ENCODE measurements at regions not wholly inside any gene's neighbourhood (a gene's known extent, or its start where the extent isn't known, plus 50 kb on each side); places are given as distances from the start of the nearest gene placed in this dataset.

DNA sequence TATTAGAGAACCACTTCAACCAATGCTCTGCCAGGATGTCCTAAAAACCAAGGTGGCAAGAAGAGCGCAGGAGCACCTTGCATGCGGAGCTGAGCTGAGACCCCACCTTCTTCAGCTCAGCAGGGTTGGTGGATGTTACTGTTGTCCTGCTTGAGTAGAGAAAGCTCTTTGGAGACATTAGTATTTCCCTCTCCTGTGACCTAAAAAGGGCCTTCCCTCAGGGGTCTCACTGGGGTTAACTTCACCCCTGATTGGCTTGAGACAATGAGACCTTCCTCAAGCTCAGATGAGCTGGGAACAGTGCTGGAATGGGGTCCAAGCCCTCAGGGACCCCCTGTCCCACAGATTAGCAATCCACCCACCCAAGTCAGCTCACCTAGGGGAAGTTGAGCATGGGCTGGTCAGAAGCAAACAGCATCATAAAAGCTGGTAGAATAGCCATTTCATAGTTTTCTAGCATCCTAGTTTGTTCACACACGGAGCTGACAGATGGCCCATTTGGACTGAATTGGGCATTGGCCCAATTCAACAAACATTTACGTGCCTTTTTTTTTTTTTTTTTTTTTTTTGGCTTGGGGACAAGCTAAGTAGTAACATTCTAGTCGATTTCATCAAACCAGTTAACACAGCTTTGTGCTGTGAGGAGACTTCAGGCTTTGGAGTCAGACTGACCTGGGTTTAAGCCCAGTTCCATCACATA lies 100.6 kb upstream of the HABP2 start:
- Histone ChIP-seq H3K9ac (ENCODE audit: insufficient read depth, low read length, poor library complexity, severe bottlenecking) (no peak overlapping the region), H3K79me2 (ENCODE audit: insufficient read depth, low read length) (no peaks in the 10 kb centered on the region), H3K36me3 (replicated peaks in 1 of 2; ENCODE audit: control insufficient read depth in 1 of 2, insufficient read depth in 2 of 2, low read length in 2 of 2) (no peaks in the 10 kb centered on the region), H2AFZ (ENCODE audit: insufficient read depth, low read depth, low read length, poor library complexity, severe bottlenecking) (no peak overlapping the region), H3K4me2 (replicated peaks; ENCODE audit: extremely low read depth, low read length, poor library complexity, severe bottlenecking) (no peak overlapping the region), H3K9me3 (replicated peaks in 1 of 2; ENCODE audit: control insufficient read depth in 1 of 2, insufficient read depth in 1 of 2, low read length in 2 of 2) (no peaks in the 10 kb centered on the region), H3K27me3 (ENCODE audit: control insufficient read depth in 2 of 2, insufficient read depth in 2 of 2, low read length in 2 of 2) (no peaks in the 10 kb centered on the region), H4K20me1 (ENCODE audit: insufficient read depth, low read length) (no peaks in the 10 kb centered on the region), H3K4me1 (ENCODE audit: control insufficient read depth in 1 of 2, insufficient read depth in 2 of 2, low read length in 2 of 2) (peaks cover 0 to 4% of the 10 kb centered on the region in 2 donors), H3K4me3 (replicated peaks in 1 of 3; ENCODE audit: low read depth in 2 of 3, low read length in 3 of 3) (no peak overlapping the region), H3K27ac (ENCODE audit: low read depth in 1 of 2, low read length in 2 of 2) (no peak overlapping the region)
- Mint-ChIP-seq H3K36me3 (no peaks in the 10 kb centered on the region), H3K4me1 (peaks cover 7% of the 10 kb centered on the region), H3K4me3 (no peak overlapping the region), H3K9me3 (peaks cover 0 to 1% (median 0%) of the 10 kb centered on the region in 7 donors), H3K27ac (peak overlapping the region in 1 of 7 donors; percentile 25), H3K27me3 (ENCODE audit: low read depth in 3 of 3) (peaks cover 1 to 28% (median 14%) of the 10 kb centered on the region in 3 donors)
- no peak for DNase-seq
- intact Hi-C loops (cut with micrococcal nuclease): no loop called here
- 90% methylated on average over 2 of the region's 5 CpGs for WGBS (ENCODE audit: insufficient coverage)
- TF ChIP-seq, protein P1, sequence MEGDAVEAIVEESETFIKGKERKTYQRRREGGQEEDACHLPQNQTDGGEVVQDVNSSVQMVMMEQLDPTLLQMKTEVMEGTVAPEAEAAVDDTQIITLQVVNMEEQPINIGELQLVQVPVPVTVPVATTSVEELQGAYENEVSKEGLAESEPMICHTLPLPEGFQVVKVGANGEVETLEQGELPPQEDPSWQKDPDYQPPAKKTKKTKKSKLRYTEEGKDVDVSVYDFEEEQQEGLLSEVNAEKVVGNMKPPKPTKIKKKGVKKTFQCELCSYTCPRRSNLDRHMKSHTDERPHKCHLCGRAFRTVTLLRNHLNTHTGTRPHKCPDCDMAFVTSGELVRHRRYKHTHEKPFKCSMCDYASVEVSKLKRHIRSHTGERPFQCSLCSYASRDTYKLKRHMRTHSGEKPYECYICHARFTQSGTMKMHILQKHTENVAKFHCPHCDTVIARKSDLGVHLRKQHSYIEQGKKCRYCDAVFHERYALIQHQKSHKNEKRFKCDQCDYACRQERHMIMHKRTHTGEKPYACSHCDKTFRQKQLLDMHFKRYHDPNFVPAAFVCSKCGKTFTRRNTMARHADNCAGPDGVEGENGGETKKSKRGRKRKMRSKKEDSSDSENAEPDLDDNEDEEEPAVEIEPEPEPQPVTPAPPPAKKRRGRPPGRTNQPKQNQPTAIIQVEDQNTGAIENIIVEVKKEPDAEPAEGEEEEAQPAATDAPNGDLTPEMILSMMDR (IDR thresholded peaks at IDR 0.05): no peak

DNA sequence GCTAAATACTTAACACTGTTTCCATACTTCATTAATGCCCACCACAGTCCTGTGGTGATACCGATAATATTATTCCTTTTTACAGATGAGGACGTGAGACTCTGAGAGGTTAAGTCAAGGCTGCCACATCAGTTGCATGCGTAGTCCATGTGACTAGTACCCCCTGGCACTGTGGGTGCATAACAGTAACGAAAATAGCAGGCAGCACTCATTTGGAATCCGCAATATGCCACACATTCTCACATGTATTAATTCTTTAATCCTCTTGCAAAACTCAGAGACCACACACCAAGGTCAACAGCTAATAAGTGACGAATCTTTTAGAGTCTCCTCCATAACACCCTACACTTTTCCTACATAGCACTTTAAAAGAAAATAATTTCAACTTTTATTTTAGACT lies 99.5 kb upstream of the HABP2 start:
- H3K4me3 ChIP-seq (replicated peaks in 1 of 3; ENCODE audit: low read depth in 2 of 3, low read length in 3 of 3): no peak overlapping the region
- H3K27ac ChIP-seq (ENCODE audit: low read depth in 1 of 2, low read length in 2 of 2): no peak overlapping the region
- intact Hi-C loops (cut with micrococcal nuclease): no loop called here
- no peaks in the 10 kb centered on the region for H3K36me3 Mint-ChIP-seq
- no peak overlapping the region for H2AFZ ChIP-seq (ENCODE audit: insufficient read depth, low read depth, low read length, poor library complexity, severe bottlenecking)
- TF ChIP-seq, protein P1 (IDR thresholded peaks at IDR 0.05): no peak
- no peak overlapping the region for H3K4me3 Mint-ChIP-seq
- H3K27me3 ChIP-seq (ENCODE audit: control insufficient read depth in 2 of 2, insufficient read depth in 2 of 2, low read length in 2 of 2): no peaks in the 10 kb centered on the region
- no peak overlapping the region for H3K9ac ChIP-seq (ENCODE audit: insufficient read depth, low read length, poor library complexity, severe bottlenecking)
- H3K4me2 ChIP-seq (replicated peaks; ENCODE audit: extremely low read depth, low read length, poor library complexity, severe bottlenecking): no peak overlapping the region
- peaks cover 0 to 4% of the 10 kb centered on the region in 2 donors for H3K4me1 ChIP-seq (ENCODE audit: control insufficient read depth in 1 of 2, insufficient read depth in 2 of 2, low read length in 2 of 2)
- H3K79me2 ChIP-seq (ENCODE audit: insufficient read depth, low read length): no peaks in the 10 kb centered on the region
- no peaks in the 10 kb centered on the region for H3K36me3 ChIP-seq (replicated peaks in 1 of 2; ENCODE audit: control insufficient read depth in 1 of 2, insufficient read depth in 2 of 2, low read length in 2 of 2)
- peaks cover 7% of the 10 kb centered on the region for H3K4me1 Mint-ChIP-seq
- H3K9me3 ChIP-seq (replicated peaks in 1 of 2; ENCODE audit: control insufficient read depth in 1 of 2, insufficient read depth in 1 of 2, low read length in 2 of 2): no peaks in the 10 kb centered on the region
- H4K20me1 ChIP-seq (ENCODE audit: insufficient read depth, low read length): no peaks in the 10 kb centered on the region
- DNase-seq: no peak
- no peak overlapping the region for H3K27ac Mint-ChIP-seq
- peaks cover 1 to 29% (median 10%) of the 10 kb centered on the region in 3 donors for H3K27me3 Mint-ChIP-seq (ENCODE audit: low read depth in 3 of 3)
- 97% methylated on average over 5 of the region's 6 CpGs for WGBS (ENCODE audit: insufficient coverage)
- peaks cover 0 to 4% (median 0%) of the 10 kb centered on the region in 7 donors for H3K9me3 Mint-ChIP-seq

Data from CD14-positive monocyte (primary cell).